HEK293T (cell line): ENCODE measurements at regions not wholly inside any gene's neighbourhood (a gene's known extent, or its start where the extent isn't known, plus 50 kb on each side); places are given as distances from the start of the nearest gene placed in this dataset.

Source experiments
- ARNT ChIP-seq: fragments of 450-650 bp; IDR thresholded peaks from 2 replicates; pipeline ENCODE4 v1.6.1; 2017; ENCODE audit warnings: mild to moderate bottlenecking
- BHLHE40 ChIP-seq: fragments of 450-650 bp; IDR thresholded peaks from 2 replicates; pipeline ENCODE4 v1.6.1; 2016; ENCODE audit warnings: mild to moderate bottlenecking, moderate library complexity, borderline replicate concordance
- FOXM1 ChIP-seq: fragments of 450-650 bp; IDR thresholded peaks from 2 replicates; pipeline ENCODE4 v1.6.1; 2017; ENCODE audit warnings: mild to moderate bottlenecking, borderline replicate concordance
- NFRKB ChIP-seq: fragments of 450-650 bp; IDR thresholded peaks from 2 replicates; pipeline ENCODE4 v1.6.1; 2016; ENCODE audit warnings: mild to moderate bottlenecking, moderate library complexity
- ZNF384 ChIP-seq: fragments of 450-650 bp; IDR thresholded peaks from 2 replicates; pipeline ENCODE4 v1.6.1; 2016

DNA sequence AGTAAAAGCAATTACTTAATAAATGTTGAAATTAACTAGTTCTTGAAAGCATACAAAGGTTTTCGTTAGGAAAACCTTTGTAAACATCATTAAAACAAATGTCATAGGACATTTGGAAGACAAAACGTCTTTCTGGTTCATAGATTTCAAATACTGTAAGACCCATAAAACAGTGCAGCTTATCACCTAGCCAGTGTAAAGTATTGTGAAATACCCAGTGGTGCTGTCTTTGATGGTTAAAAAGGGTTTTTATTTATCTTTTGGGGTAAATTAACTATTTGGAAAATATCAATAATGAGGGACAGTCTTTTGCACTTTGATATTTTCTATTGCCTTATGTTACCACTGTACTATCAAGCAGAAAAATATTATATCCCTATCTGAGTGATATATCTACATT, 120.0 kb upstream of the FAM98A start:
- TF ChIP-seq NFRKB (no peak), BHLHE40 (no peak), ZNF384 (no peak), FOXM1 (no peak), ARNT (no peak)
